HPDE6-E6E7 (cell line): ENCODE measurements at regions not wholly inside any gene's neighbourhood (a gene's known extent, or its start where the extent isn't known, plus 50 kb on each side); places are given as distances from the start of the nearest gene placed in this dataset.
"Not testable (repeated sequence)": the region's sequence is repeated elsewhere in the genome, so short reads cannot be mapped to it uniquely, and the experiment has no call there.

Experiments used
- DNase-seq: peaks from one replicate; pipeline ENCODE4 v3.0.0; 2011; ENCODE audit warnings: missing footprints; ENCODE audit errors: extremely low spot score

GRCh38 chr12:23066095-23066494 lies 441.1 kb downstream of the ETNK1 start:
- DNase-seq, result no peak

DNA sequence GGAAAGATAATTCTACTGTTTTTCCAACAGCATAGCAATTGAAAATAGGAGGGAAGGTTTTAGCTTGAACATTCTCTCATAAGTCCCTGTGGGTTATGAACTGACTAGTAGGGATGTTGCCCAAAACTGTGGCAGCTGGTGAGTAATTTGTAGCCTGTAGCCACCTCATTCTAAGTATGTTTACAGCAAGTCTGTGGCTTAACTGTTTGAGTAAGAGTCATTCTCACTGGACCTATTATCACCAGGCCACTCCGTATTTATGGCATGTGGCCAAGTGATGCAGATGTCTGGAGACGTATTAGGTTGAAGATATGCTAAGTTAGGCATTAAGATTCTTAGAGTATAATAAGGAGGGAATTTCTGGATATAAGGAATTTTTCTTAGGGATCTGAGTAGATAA lies 458.3 kb downstream of the ETNK1 start:
- peak; percentile 55 for DNase-seq

GRCh38 chr12:23084236-23084995 lies 459.4 kb downstream of the ETNK1 start:
- DNase-seq, result peak; percentile 87

DNA sequence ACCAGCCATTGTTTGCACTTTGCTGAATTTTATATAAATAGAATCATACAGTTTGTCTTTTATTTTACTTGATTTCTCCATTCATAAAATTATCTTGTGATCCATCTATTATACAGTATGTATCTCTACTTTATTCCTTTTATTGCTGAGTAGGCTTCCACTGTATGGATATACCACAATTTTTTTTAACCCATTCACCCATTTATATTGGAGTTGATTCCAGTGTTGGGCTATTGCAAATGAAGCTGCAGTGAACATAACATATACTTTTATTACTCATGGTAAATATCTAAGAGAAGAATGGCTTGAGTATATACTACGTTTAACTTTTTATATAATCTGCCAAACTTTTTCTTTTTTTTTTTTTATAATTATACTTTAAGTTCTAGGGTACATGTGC lies 463.6 kb downstream of the ETNK1 start:
- no peak for DNase-seq

GRCh38 chr12:23093488-23093887 lies 468.5 kb downstream of the ETNK1 start:
- no peak for DNase-seq

DNA sequence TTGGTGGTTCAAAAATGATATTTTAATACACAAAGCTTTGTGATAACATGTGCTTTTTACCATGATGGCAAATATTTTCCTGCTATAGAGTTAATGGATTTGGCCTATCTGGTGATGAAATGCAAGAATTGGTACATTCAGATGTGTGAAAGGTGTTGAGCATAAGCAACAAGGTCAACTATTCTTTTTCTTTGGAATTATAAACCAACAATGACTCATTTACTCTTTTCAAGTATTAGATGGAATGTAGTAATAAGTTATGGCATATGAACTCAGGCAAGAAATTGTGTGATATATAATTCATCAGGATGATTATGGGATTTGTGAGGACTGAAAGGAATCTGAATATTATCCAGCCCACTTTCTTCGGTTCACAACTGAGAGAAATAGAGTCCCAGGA lies 471.4 kb downstream of the ETNK1 start:
- no peak for DNase-seq

DNA sequence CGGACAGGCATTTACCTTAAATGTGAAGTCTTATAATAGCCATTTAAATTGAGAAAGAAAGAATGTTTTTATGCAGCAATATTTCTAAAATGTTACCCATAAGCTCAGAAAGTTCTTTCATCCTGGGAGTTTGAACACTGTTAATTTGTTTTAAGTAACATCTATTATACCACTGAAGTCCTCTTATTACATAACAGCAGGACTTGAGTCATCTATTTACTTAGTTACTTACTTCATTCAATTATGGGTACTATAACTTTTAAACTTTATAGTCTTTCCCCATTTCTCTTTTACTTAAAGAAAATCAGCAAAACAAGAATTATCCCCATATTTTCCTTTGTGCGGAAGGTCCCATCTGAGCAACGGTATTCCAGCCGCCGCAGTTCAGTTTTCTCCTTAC lies 473.1 kb downstream of the ETNK1 start:
- no peak for DNase-seq

- DNase-seq, result no peak
These were observed 473.5 kb downstream of the ETNK1 start for GRCh38 chr12:23098517-23098916.

- no peak for DNase-seq
These were observed 474.1 kb downstream of the ETNK1 start for GRCh38 chr12:23099104-23099503.

DNA sequence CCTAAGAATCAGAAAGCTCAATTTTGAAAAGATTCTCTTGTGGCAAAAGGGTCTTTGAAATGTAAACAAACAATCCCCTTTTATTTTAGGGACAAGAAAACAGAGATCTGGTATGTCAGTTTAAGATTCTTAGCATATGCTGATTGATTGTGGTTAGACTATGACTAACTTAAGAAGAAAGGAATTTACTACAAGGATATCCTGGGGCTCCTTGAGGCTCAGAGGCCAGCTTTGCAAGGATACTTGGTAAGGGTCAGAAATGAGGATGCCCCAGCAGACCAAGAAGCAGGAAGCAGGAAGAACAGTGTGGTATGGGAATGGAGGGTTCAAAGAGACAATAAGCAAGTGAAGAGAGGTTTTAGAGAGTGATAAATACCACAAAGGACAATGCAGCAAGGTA lies 474.6 kb downstream of the ETNK1 start:
- DNase-seq, result no peak

- DNase-seq, result no peak
These were observed 484.0 kb downstream of the ETNK1 start for GRCh38 chr12:23108957-23109356.

GRCh38 chr12:23113781-23114180 lies 488.8 kb downstream of the ETNK1 start:
- peak; percentile 43 for DNase-seq

- DNase-seq, result no peak
These were observed 491.0 kb downstream of the ETNK1 start for GRCh38 chr12:23115984-23116383.

GRCh38 chr12:23126794-23127193 lies 501.8 kb downstream of the ETNK1 start:
- no peak for DNase-seq

DNA sequence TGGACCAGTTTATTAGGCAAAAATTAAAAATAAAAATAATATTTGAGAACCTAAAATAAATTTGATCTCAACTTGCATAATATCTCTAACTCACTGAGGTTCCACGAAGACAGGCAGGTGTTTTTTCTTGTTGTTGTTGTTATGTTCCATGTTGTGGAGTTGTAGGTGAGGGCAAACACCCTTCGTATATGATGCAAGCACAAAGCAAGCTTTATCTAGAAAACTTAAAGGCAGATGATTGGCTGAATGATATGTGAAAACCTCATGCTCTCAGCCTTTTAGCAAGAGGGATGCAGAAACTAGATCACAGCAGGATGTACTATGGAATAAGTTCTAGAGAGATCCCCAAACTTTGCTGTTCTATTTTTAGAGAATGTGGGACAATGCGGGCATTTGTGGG lies 502.7 kb downstream of the ETNK1 start:
- DNase-seq, result no peak

- no peak for DNase-seq
These were observed 503.5 kb downstream of the ETNK1 start for GRCh38 chr12:23128462-23128861.

DNA sequence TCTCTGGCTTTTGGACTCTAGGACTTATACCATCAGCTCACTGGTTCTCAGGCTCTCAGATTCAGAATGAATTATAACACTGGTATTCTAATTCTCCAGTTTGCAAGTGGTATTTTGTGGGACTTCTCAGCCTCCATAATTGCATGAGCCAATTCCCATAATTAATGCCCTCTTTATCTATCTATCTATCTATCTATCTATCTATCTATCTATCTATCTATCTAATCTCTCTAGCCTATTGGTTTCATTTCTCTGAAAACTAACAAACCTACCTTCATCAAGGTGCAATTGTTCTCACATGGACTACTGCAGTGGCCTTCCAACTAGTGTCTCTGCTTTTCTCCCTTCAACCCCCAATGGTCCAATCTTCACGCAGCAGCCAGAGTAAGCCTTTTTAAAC lies 507.4 kb downstream of the ETNK1 start:
- no peak for DNase-seq

DNA sequence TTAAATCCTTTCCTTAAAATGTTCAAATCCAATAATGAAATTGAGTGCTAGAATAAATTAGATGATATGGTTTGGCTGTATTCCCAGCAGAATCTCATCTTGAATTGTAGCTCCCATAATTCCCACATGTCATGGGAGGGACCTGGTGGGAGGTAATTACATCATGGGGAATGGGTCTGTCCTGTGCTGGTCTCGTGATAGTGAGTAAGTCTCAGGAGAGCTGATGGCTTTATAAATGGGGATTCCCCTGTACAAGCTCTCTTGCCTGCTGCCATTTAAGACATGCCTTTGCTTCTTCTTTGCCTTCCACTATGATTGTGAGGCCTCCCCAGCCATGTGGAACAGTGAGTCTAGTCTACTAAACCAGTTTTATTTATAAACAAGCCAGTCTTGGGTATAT lies 508.5 kb downstream of the ETNK1 start:
- no peak for DNase-seq

DNA sequence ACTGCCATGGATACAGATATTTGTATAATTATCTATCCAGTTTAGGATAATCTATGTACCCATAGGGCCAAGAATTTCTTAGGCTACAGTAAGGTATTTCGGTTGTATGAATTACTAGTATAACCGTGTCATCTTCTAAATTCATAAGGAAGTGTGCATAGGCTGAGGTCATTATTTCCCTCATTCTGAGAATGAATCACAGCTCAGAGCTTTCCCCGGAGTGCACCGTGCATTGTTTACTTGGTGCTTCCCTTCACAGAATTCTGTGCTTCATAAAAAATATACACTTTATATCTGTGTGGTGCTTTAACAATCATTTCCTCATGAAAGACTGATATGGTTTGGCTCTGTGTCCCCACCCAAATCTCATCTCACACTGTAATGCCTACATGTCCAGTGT lies 514.1 kb downstream of the ETNK1 start:
- peak; percentile 41 for DNase-seq

- no peak for DNase-seq
These were observed 515.7 kb downstream of the ETNK1 start for GRCh38 chr12:23140710-23141109.

DNA sequence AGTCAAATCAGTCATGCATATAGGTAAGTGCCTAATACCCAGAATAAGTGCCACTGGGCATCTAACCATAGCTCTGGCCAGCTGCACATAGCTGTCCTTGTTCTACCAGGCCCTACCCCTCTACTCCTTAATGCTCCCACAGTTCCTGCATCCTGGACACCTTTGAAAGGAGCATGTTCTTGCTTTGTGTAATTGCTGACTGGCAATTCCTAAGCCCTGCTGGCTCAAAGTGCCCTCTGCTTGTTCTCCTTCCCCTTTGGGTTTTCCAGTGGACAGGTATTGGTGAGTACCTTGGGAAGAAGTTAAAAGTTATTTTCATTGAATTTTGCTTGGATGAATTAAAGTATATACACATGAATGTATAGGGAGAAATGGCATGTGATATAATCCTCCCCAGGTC lies 516.4 kb downstream of the ETNK1 start:
- no peak for DNase-seq

DNA sequence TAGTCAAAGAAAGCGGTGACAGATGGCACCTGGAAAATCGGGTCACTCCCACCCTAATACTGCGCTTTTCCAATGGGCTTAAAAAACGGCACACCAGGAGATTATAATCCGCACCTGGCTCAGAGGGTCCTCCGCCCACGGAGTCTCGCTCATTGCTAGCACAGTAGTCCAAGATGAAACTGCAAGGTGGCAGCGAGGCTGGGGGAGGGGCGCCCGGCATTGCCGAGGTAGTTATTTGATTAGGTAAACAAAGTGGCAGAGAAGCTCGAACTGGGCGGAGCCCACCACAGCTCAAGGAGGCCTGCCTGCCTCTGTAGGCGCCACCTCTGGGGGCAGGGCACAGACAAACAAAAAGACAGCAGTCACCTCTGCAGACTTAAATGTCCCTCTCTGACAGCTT lies 521.1 kb downstream of the ETNK1 start:
- DNase-seq, result not testable (repeated sequence)

GRCh38 chr12:23168459-23168858 lies 543.5 kb downstream of the ETNK1 start:
- DNase-seq, result no peak
